ENCODE measurements at regions not wholly inside any gene's neighbourhood (a gene's known extent, or its start where the extent isn't known, plus 50 kb on each side); places are given as distances from the start of the nearest gene placed in this dataset.
A peak's percentile ranks its signal among the peaks of the same experiment; 100 is the strongest.
"Not testable (repeated sequence)": the region's sequence is repeated elsewhere in the genome, so short reads cannot be mapped to it uniquely, and the experiment has no call there.

DNA sequence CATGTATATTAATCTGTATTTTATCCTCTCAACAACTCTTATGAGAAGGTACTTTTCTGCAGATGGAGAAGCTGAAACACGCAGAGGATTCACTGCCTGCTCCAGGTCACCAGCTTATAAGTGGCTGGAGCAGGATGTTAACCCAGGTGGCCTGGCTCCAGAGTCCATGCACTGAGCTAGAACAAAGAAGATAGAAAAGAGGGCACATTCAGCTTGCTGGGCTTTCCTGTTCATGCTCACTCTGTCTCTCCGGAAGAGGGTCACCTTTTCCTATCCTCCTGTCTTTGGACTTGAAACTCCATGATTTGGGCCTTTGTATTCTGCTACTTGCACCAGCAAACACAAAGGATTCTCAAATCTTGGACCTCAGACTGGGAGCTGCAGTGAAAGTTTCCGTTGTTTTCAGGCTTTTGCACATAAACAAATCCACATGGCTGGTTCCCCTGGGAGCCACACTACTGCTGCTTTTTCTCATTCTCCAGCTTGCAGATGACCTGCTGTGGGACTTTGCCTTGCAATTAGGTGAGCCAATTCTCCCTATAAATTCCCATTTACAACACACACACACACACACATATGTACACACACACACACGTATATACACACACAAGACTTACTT lies 117.3 kb upstream of the GRK3 start:
- intact Hi-C loops (cut with micrococcal nuclease): loop anchor here (5.0 kb wide), 5 partner anchors 45 to 370 kb away; no protein-coding TSS in a partner anchor
- no peak for DNase-seq
- Mint-ChIP-seq H3K4me3 (peak overlapping the region; percentile 79), H3K27ac (peak overlapping the region; percentile 89), H3K36me3 (peaks cover 9% of the 10 kb centered on the region), H3K4me1 (ENCODE audit: low read depth) (peaks cover 34% of the 10 kb centered on the region), H3K9me3 (no peaks in the 10 kb centered on the region), H3K27me3 (no peaks in the 10 kb centered on the region)
- POLR2A ChIA-PET: interaction anchor here (0.6 kb wide), 1 partner anchor 36 kb away, joined by 4 read pairs; no protein-coding TSS in a partner anchor
- CTCF ChIA-PET: interaction anchor here (0.5 to 2.8 kb wide), 10 partner anchors 7 to 326 kb away, joined by 3 to 13 read pairs (median 4); no protein-coding TSS in a partner anchor

DNA sequence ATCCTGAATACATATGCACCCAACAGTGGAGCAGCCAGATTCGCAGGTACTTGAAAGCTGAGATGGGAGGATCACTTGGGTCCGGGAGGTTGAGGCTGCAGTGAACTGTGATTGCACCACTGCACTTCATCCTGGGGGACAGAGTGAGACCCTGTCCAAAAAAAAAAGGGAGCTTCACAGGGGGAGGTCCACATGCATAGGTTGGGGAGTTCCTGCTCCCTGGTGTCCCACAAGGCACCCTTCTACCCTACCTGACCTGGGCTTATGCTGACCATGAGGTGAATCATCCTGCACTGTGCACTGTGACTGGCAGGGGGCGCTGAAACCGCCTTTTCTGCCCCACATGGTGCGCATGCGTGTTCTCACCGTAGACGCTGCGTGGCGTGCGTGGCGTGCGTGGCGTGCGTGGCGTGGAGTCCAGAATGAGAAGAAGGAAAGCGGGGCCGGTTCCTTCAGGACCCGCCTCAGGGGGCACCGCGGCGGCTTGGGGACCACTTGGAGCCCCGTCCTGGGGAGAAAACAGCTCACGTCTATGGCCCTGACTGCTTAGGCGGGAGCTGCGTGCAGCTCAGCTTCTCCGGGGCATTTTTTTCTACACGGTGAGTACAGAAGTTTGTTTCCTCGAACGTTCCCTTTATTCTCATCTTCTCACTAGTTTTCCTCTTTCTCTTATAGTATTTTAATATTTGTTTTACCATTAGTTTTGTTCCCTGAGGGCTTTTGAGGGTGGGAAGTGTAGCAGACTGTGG lies 116.6 kb upstream of the GRK3 start:
- H3K4me3 Mint-ChIP-seq: peak overlapping the region; percentile 79
- CTCF ChIA-PET: interaction anchor here (0.5 to 2.8 kb wide), 11 partner anchors 8 to 325 kb away, joined by 3 to 13 read pairs (median 3); no protein-coding TSS in a partner anchor
- no peaks in the 10 kb centered on the region for H3K9me3 Mint-ChIP-seq
- H3K4me1 Mint-ChIP-seq (ENCODE audit: low read depth): peaks cover 41% of the 10 kb centered on the region
- POLR2A ChIA-PET: interaction anchor here (0.6 kb wide), 1 partner anchor 303 kb away, joined by 3 read pairs; no protein-coding TSS in a partner anchor
- intact Hi-C loops (cut with micrococcal nuclease): loop anchor here (5.0 kb wide), 5 partner anchors 46 to 371 kb away; no protein-coding TSS in a partner anchor
- H3K27ac Mint-ChIP-seq: peak overlapping the region; percentile 89
- H3K27me3 Mint-ChIP-seq: no peaks in the 10 kb centered on the region
- peaks cover 9% of the 10 kb centered on the region for H3K36me3 Mint-ChIP-seq
- DNase-seq: peak; percentile 94

DNA sequence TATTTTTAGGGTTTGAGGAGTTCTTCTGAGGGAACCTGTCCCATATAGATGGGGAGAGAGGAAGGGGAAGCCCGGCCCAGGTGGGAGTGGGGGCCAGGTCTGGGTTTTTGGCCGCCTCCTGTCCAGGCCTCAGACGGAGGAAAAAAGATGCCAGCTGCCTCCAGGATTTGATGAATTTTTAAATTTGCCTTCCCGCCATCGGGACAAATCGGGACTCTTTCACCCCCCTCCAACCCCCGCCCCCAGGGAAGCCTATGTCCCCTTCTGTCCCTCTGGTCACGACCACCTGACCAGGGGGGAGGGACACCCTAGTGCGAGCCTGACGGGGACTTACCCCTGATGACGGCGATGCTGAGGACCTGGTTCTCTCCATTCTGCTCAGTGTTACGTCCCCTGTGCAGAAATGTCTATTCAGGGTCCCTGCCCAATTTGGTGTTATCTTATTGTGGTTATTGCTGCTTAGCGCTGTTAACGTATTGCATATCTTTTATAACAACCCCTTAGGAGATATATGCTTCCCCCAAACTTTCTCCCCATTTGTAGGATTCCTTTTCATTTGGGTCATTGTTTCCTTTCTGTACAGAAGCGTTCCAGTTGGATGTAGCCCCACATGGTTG lies 115.9 kb upstream of the GRK3 start:
- peak; percentile 39 for DNase-seq
- CTCF ChIA-PET: interaction anchor here (0.6 to 2.8 kb wide), 6 partner anchors 12 to 324 kb away, joined by 3 to 13 read pairs (median 4); no protein-coding TSS in a partner anchor
- H3K4me3 Mint-ChIP-seq: peak overlapping the region; percentile 79
- peaks cover 10% of the 10 kb centered on the region for H3K36me3 Mint-ChIP-seq
- intact Hi-C loops (cut with micrococcal nuclease): loop anchor here (5.0 kb wide), 5 partner anchors 46 to 371 kb away; no protein-coding TSS in a partner anchor
- H3K27me3 Mint-ChIP-seq: no peaks in the 10 kb centered on the region
- H3K27ac Mint-ChIP-seq: peak overlapping the region; percentile 89
- POLR2A ChIA-PET: no interaction called here
- H3K9me3 Mint-ChIP-seq: no peaks in the 10 kb centered on the region
- H3K4me1 Mint-ChIP-seq (ENCODE audit: low read depth): peaks cover 46% of the 10 kb centered on the region

DNA sequence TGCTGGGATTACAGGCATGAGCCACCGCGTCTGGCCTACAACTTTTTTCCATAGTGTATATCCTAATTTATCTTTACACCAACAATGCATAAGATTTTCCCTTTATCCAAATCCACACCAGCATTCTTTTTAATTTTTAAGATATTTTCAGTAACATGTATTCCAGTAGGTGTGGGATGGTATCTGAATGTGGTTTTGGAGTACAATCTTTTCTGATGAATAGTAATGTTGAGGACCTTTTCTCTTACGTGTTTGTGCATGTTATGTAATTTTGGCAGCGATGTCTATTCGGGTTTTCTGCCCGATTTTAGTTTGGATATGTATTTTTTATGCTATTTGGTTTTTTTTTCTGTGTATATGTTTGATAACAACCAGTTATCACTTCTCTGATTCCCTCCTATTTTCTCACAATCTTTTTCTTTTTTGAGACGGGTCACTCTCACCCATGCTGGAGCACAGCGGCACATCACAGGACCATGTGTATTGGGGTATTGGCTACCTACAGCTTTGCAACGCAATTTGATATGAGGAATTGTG lies 114.6 kb upstream of the GRK3 start:
- H3K9me3 Mint-ChIP-seq: no peaks in the 10 kb centered on the region
- intact Hi-C loops (cut with micrococcal nuclease): loop anchor here (5.0 kb wide), 6 partner anchors 48 to 373 kb away; no protein-coding TSS in a partner anchor
- peaks cover 52% of the 10 kb centered on the region for H3K4me1 Mint-ChIP-seq (ENCODE audit: low read depth)
- peaks cover 16% of the 10 kb centered on the region for H3K36me3 Mint-ChIP-seq
- peak overlapping the region; percentile 79 for H3K4me3 Mint-ChIP-seq
- H3K27me3 Mint-ChIP-seq: no peaks in the 10 kb centered on the region
- no peak overlapping the region for H3K27ac Mint-ChIP-seq
- CTCF ChIA-PET: interaction anchor here (1.1 to 1.2 kb wide), 3 partner anchors 12 to 323 kb away, joined by 3 to 6 read pairs (median 3); no protein-coding TSS in a partner anchor
- POLR2A ChIA-PET: no interaction called here
- DNase-seq: no peak

DNA sequence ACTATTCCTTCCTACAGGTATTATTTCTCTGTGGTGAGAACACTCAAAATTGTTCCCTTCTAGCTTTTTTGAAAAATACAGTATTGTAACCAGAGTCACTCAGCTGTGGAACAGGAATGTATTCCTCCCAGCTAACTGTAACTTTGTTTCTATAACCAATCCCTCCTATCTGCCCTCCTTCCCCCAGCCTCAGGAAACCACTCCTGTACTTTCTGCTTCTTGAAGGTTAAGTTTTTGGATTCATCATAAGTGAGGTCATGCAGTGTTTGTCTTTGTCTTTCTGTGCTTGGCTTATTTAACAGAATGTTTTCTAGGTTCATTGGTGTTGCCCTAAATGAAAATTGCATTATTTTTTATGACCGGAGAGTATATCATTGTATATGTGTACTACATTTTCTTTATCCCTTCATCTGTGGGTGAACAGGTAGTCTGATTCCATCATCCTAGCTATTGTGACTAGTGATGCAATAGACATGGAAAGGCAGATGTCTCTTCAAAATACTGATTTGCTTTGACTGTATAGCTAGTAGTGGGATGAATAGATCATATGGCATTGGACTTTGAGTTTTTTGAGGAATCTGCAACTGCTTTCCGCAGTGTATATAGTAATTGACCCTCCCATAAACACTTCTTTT lies 112.9 kb upstream of the GRK3 start:
- ChIA-PET CTCF (interaction anchor here (1.4 to 1.7 kb wide), 3 partner anchors 11 to 321 kb away, joined by 3 to 9 read pairs (median 3); no protein-coding TSS in a partner anchor), POLR2A (interaction anchor here (0.6 kb wide), 1 partner anchor 86 kb away, joined by 4 read pairs; no protein-coding TSS in a partner anchor)
- Mint-ChIP-seq H3K4me1 (ENCODE audit: low read depth) (peaks cover 55% of the 10 kb centered on the region), H3K27me3 (no peaks in the 10 kb centered on the region), H3K27ac (no peak overlapping the region), H3K9me3 (no peaks in the 10 kb centered on the region), H3K36me3 (peaks cover 17% of the 10 kb centered on the region), H3K4me3 (no peak overlapping the region)
- intact Hi-C loops (cut with micrococcal nuclease): loop anchor here (5.0 kb wide), 1 partner anchor 296 kb away; no protein-coding TSS in a partner anchor
- DNase-seq: no peak

DNA sequence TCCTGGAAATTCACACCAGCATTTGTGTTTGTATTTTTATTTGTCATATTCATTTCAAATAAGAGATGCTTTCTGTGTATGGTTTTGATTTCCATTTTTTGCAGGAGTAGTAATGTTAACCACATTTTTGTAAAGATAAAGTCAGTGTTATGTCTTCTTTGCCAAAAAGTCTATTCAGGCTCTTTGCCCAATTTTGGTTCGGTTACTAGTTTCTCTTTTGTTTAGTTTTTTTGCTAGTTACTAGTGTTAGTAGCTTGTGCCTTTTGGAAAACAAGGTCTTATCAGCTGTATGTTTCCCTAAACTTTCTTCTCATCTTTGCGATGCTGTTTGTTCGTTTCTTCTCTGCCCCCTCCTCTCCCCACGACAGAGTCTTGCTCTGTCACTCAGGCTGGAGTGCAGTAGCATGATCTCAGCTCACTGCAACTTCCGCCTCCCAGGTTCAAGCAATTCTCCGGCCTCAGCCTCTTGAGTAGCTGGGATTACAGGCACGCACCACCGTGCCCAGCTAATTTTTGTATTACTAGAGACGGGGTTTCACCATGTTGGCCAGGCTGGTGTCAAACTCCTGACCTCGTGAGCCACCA lies 112.3 kb upstream of the GRK3 start:
- DNase-seq: no peak
- Mint-ChIP-seq H3K4me3 (no peak overlapping the region), H3K9me3 (no peaks in the 10 kb centered on the region), H3K27me3 (no peaks in the 10 kb centered on the region), H3K27ac (no peak overlapping the region), H3K36me3 (peaks cover 20% of the 10 kb centered on the region), H3K4me1 (ENCODE audit: low read depth) (peaks cover 58% of the 10 kb centered on the region)
- POLR2A ChIA-PET: no interaction called here
- CTCF ChIA-PET: interaction anchor here (1.4 to 1.7 kb wide), 3 partner anchors 11 to 321 kb away, joined by 3 to 9 read pairs (median 3); no protein-coding TSS in a partner anchor
- intact Hi-C loops (cut with micrococcal nuclease): loop anchor here (5.0 kb wide), 1 partner anchor 295 kb away; no protein-coding TSS in a partner anchor

DNA sequence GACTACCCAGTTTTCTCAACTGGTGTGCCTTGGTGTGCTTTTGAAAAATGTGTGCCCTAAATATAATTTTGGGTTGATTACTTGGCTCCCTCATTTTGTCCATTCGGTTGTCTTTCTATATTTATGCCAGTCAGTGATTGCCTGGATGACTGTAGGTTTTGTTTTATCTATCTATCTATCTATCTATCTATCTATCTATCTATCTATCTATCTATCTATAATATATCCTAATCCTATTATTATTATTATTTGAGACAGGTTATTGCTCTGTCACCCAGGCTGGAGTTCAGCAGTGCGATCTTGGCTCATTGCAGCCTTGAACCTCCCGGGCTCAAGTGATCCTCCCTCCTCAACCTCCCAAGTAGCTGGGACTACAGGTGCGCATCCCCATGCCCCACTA lies 111.4 kb upstream of the GRK3 start:
- no peaks in the 10 kb centered on the region for H3K9me3 Mint-ChIP-seq
- H3K4me3 Mint-ChIP-seq: no peak overlapping the region
- peaks cover 17% of the 10 kb centered on the region for H3K36me3 Mint-ChIP-seq
- CTCF ChIA-PET: interaction anchor here (1.2 to 1.4 kb wide), 2 partner anchors 10 to 90 kb away, joined by 3 read pairs; no protein-coding TSS in a partner anchor
- intact Hi-C loops (cut with micrococcal nuclease): loop anchor here (5.0 kb wide), 1 partner anchor 294 kb away; no protein-coding TSS in a partner anchor
- H3K27me3 Mint-ChIP-seq: no peaks in the 10 kb centered on the region
- POLR2A ChIA-PET: no interaction called here
- DNase-seq: no peak
- H3K27ac Mint-ChIP-seq: no peak overlapping the region
- peaks cover 53% of the 10 kb centered on the region for H3K4me1 Mint-ChIP-seq (ENCODE audit: low read depth)

DNA sequence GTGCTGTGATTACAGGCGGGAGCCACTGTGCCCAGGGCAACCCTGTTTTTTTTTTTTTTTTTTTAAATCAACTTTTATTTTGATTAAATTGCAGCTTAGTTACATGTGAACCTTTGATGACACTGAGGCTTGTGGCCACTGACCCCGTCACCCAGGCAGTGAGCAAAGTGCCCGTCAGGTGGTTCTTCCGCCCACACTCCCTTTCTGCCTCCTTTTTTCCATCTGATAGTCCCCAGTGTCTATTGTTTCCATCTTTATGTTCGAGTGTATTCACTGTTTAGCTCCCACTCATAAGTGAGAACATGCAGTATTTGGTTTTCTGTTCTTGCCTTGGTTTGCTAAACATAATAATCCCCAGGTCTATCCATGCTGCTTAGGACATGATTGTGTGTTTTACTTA lies 110.9 kb upstream of the GRK3 start:
- Mint-ChIP-seq H3K4me1 (ENCODE audit: low read depth) (peaks cover 53% of the 10 kb centered on the region), H3K27ac (peak overlapping the region; percentile 72), H3K4me3 (peak overlapping the region; percentile 10), H3K9me3 (no peaks in the 10 kb centered on the region), H3K27me3 (no peaks in the 10 kb centered on the region), H3K36me3 (peaks cover 17% of the 10 kb centered on the region)
- POLR2A ChIA-PET: no interaction called here
- CTCF ChIA-PET: interaction anchor here (1.2 kb wide), 1 partner anchor 9 kb away, joined by 3 read pairs; no protein-coding TSS in a partner anchor
- peak; percentile 75 for DNase-seq
- intact Hi-C loops (cut with micrococcal nuclease): loop anchor here (5.0 kb wide), 1 partner anchor 294 kb away; no protein-coding TSS in a partner anchor

DNA sequence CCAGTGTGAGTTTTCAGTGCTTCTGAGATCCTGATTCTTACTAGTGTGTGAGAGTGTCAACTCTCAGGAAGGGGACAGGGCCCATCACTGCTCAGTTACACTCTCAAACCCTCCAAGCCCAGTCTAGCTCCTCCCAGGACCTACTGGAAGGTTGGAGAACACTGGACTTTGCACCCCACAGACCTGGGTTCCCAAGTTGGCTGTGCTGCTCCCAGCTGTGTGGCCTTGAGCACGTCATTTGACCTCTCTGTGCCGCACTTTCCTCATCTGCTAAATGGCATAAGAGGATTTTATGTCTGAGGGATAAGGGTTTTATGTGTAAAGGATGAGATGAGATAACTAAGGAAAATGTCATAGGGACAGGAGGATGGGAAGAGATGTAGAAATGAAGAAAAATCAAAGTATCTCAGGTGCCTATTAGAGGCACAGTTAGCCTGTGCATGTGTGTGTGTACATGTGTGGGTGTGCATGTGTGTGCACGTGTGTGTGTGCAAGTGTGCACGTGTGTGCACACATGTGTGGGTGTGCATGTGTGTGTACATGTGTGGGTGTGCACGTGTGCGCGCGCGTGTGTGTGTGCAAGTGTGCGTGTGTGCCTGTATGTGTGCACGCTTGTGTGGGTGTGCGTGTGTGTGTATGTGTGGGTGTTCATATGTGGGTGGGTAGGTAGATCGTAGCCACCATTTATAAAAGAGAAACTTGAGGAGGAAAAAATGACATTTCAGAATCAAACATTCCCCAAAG lies 108.0 kb upstream of the GRK3 start:
- CTCF ChIA-PET; H3K27me3 Mint-ChIP-seq; intact Hi-C loops (cut with micrococcal nuclease); DNase-seq; POLR2A ChIA-PET; H3K4me3 Mint-ChIP-seq; H3K9me3 Mint-ChIP-seq: not testable (repeated sequence)
- Mint-ChIP-seq H3K4me1 (ENCODE audit: low read depth) (peaks cover 30% of the 10 kb centered on the region), H3K27ac (peak overlapping the region; percentile 49), H3K36me3 (peaks cover 31% of the 10 kb centered on the region)

DNA sequence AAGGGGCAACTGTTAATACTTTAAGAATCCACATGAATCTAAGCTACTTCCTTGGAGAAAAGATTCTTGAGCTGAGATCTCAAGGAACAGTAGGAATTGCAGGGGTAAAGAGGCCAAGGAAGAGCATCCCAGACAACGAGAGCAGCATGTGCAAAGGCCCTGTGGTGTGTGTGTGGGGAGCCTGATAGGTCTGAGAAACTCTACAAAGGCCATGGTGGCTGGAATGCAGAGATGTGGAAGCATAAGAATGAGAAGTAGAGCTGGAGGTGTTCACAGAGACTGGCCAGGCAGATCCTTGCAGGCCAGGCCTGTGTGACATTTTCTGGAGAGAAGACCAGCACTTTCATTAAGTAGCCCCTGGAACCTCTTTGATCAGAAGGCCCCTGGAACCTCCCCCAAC lies 105.8 kb upstream of the GRK3 start:
- DNase-seq; H3K27ac Mint-ChIP-seq; H3K9me3 Mint-ChIP-seq; H3K27me3 Mint-ChIP-seq; POLR2A ChIA-PET; H3K4me3 Mint-ChIP-seq; intact Hi-C loops (cut with micrococcal nuclease): not testable (repeated sequence)
- Mint-ChIP-seq H3K36me3 (peaks cover 31% of the 10 kb centered on the region), H3K4me1 (ENCODE audit: low read depth) (peaks cover 11% of the 10 kb centered on the region)
- CTCF ChIA-PET: interaction anchor here (5.2 kb wide), 1 partner anchor 314 kb away, joined by 71 read pairs; no protein-coding TSS in a partner anchor
